ENCODE measurements at regions not wholly inside any gene's neighbourhood (a gene's known extent, or its start where the extent isn't known, plus 50 kb on each side); places are given as distances from the start of the nearest gene placed in this dataset.

DNA sequence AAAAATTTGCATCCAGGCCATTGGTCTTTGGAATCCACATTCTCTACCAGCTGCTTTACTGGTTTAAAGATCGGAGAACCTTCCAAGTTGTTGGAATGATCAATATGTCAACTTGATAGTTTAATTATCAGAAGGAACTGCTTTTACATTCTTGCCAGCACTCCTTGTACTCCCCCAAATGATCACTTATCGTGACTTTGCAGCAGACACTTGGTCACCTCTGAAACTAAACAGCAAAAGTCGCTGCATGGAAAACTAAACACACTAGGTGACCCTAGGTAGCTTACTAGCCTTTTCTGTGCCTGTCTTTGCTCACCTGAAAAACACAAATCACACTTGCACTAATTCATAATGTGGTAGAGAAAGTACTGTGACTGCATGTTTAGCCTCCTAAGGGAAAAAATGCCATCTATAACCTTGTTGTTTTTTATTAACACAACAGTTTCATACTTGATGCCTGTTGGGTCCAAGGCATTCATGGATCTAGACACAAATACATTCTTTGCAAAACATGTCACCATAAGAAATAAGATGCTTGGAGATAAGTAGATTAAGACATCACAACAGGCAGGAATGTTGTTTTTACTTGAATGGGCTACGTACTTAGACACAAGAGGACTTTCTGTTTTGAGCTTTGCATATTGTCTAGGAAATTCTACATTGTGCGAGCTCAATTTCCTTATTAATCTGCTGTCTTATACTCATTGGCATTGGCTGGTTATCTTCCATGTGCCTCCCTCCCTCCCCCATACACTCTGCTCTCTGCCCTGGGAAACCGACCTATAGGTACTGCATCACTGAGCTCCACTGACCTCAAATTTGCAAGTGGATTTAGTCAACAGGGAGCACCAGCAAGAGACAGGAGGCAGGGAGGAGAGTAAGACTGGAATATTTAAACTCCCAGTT, 219.1 kb upstream of the STK17B start:
- H3K9me3 ChIP-seq (ENCODE audit: low read depth, low read length), result no peaks in the 10 kb centered on the region
- no peak overlapping the region for H3K4me3 ChIP-seq (ENCODE audit: low read length)
- no peaks in the 10 kb centered on the region for H3K4me1 ChIP-seq (ENCODE audit: insufficient read depth, low read length)
- H3K27me3 ChIP-seq (ENCODE audit: insufficient read depth, low read length), result no peaks in the 10 kb centered on the region

- no peak overlapping the region for H3K4me3 ChIP-seq (ENCODE audit: low read length)
- no peaks in the 10 kb centered on the region for H3K4me1 ChIP-seq (ENCODE audit: insufficient read depth, low read length)
- H3K27me3 ChIP-seq (ENCODE audit: insufficient read depth, low read length), result no peaks in the 10 kb centered on the region
- H3K9me3 ChIP-seq (ENCODE audit: low read depth, low read length), result no peaks in the 10 kb centered on the region
Observed at GRCh38 chr2:196391149-196391479, 219.7 kb upstream of the STK17B start.

- Histone ChIP-seq H3K4me3 (ENCODE audit: low read length) (no peak overlapping the region), H3K27me3 (ENCODE audit: insufficient read depth, low read length) (no peaks in the 10 kb centered on the region), H3K9me3 (ENCODE audit: low read depth, low read length) (no peaks in the 10 kb centered on the region)
Observed at GRCh38 chr2:196399096-196399495, 227.7 kb upstream of the STK17B start.

DNA sequence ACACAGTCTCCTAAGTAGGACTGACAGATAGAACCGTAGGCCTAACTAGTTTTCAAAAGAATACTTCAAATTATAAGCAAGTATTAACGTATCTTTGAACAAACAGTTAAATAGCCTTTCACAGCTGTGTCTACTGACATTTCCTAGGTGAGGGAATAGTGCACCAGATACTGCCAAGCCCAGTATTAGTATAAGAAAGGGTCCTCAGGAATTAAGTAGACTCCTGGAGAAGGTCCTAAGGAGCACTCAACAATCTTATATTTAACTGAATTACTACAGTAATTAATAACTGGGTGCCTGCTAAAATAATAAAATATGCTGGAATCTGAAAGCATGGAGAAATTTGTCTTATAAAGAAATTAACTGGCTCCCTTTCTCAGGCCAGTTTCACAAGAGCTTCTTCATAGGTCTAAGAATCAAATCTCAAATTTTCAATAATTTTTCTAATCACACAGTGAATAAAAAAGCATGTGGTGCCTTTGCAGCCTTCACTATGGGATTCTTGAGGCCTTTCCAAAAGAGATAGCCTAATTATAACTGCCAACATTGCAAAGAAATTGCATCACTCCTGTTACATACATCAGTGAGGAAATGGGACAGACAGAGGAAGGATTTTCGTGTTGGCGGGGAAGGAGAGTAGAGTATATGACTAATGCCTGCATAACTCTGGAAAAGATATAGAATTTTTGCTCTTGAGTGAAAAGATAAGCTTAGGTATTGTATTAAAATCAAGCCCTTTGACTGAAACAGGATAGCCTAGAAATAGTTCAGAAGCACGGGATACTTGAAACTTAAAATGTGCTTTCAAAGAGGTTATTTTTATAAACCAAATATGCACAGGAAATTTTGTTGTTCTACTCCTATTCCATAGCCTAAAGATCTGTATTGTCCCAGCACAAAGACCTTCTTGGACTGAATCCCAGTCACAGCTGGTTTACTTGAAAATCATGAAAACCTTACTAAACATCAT, 228.6 kb upstream of the STK17B start:
- Histone ChIP-seq H3K9me3 (ENCODE audit: low read depth, low read length) (no peaks in the 10 kb centered on the region), H3K27me3 (ENCODE audit: insufficient read depth, low read length) (no peaks in the 10 kb centered on the region), H3K4me1 (ENCODE audit: insufficient read depth, low read length) (no peaks in the 10 kb centered on the region), H3K4me3 (ENCODE audit: low read length) (no peak overlapping the region)

More at GRCh38 chr2:196399096-196399495, 227.7 kb upstream of the STK17B start:
- no peaks in the 10 kb centered on the region for H3K4me1 ChIP-seq (ENCODE audit: insufficient read depth, low read length)

- Histone ChIP-seq H3K4me3 (ENCODE audit: low read length) (no peak overlapping the region), H3K27me3 (ENCODE audit: insufficient read depth, low read length) (no peaks in the 10 kb centered on the region), H3K9me3 (ENCODE audit: low read depth, low read length) (no peaks in the 10 kb centered on the region), H3K4me1 (ENCODE audit: insufficient read depth, low read length) (no peaks in the 10 kb centered on the region)
Observed at GRCh38 chr2:196403471-196403870, 232.1 kb upstream of the STK17B start.

DNA sequence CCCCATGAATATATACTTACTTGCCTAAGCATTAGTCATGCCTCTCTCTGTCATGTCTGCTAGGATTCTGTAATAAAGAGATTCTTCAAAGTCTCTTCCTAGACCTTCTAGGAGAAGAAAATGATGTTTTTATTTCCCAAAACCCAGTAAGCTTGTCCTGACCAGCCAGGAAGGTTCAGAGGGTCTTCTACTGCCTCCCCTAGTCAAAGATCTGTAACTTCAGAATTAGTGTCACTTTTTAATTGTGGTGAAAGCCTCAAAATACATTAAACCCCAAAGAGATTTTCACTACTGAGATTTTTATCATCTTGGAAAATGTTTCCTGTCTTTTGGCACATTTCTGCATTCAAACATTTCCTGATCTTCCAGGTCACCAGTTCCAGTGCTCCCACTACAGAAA, 232.9 kb upstream of the STK17B start:
- Histone ChIP-seq H3K27me3 (ENCODE audit: insufficient read depth, low read length) (no peaks in the 10 kb centered on the region), H3K4me1 (ENCODE audit: insufficient read depth, low read length) (no peaks in the 10 kb centered on the region), H3K9me3 (ENCODE audit: low read depth, low read length) (no peaks in the 10 kb centered on the region), H3K4me3 (ENCODE audit: low read length) (no peak overlapping the region)

DNA sequence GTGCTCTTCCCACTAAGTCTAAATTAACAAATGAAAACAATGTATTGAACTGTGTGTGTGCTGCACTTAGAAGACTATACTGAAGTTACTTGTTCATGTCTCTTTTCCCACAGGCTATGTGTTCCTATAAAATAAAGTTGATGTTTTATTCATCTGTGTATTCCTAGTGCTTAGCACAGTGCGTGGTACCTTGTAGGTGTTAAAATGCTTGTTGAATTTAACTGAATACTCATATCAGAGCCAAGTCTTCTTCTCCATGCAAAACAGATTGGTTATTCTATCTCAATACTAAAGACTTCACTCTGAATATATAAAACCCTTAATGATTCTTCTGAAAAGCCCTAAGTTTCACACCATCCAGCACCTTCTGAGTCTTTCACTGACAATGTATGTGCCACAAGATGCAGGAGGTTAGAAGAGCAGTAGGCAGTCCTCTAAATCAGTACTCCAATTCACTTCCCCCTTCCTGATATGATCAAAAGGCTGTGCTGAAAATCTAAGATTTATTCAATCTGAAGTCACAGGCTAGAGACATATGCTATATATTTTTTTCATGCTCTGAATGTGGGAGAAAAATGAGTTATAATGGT, 231.7 kb upstream of the CCDC150 start:
- no peaks in the 10 kb centered on the region for H3K4me1 ChIP-seq (ENCODE audit: insufficient read depth, low read length)
- no peaks in the 10 kb centered on the region for H3K9me3 ChIP-seq (ENCODE audit: low read depth, low read length)
- no peaks in the 10 kb centered on the region for H3K27me3 ChIP-seq (ENCODE audit: insufficient read depth, low read length)
- no peak overlapping the region for H3K4me3 ChIP-seq (ENCODE audit: low read length)

DNA sequence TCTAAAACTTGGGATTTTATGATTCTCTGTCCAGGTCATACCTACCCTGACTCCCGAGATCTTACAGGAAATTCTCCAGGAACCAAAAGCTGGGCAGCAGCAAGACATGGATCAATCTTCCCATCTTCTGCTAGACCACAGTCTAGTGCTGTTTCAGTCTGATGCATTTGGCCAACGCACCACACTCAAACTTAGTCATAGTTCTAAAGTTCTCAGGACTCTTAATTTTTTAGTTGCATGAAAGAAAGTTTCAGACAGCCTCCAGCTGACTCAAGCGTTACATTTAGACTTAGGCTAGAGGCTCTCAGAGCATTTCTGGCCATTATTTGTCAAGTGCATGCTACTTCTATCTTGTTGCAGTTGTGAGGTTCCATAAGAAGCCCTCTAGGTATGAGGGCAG, 230.1 kb upstream of the CCDC150 start:
- no peak overlapping the region for H3K4me3 ChIP-seq (ENCODE audit: low read length)
- H3K27me3 ChIP-seq (ENCODE audit: insufficient read depth, low read length), result no peaks in the 10 kb centered on the region
- no peaks in the 10 kb centered on the region for H3K9me3 ChIP-seq (ENCODE audit: low read depth, low read length)
- no peaks in the 10 kb centered on the region for H3K4me1 ChIP-seq (ENCODE audit: insufficient read depth, low read length)

DNA sequence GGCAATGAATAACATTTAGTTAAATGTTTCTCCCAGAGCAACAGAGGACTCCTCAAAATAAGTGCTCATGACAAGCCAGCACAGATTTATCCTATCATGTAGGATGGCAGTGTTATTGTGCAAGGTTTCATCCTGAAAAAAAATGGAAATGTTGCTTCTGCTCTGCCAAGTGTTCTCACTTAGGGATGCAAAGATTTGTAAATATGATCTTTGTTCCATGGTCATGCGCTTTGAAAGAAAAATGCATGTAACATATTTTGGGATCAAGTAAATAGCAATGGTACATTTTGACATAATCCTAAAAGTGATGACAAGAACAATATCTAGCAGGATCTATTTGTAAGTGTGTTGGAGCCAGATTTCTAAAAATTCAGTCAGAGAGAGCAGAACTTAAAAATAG, 229.5 kb upstream of the CCDC150 start:
- no peaks in the 10 kb centered on the region for H3K9me3 ChIP-seq (ENCODE audit: low read depth, low read length)
- H3K4me3 ChIP-seq (ENCODE audit: low read length), result no peak overlapping the region
- no peaks in the 10 kb centered on the region for H3K27me3 ChIP-seq (ENCODE audit: insufficient read depth, low read length)
- no peaks in the 10 kb centered on the region for H3K4me1 ChIP-seq (ENCODE audit: insufficient read depth, low read length)

DNA sequence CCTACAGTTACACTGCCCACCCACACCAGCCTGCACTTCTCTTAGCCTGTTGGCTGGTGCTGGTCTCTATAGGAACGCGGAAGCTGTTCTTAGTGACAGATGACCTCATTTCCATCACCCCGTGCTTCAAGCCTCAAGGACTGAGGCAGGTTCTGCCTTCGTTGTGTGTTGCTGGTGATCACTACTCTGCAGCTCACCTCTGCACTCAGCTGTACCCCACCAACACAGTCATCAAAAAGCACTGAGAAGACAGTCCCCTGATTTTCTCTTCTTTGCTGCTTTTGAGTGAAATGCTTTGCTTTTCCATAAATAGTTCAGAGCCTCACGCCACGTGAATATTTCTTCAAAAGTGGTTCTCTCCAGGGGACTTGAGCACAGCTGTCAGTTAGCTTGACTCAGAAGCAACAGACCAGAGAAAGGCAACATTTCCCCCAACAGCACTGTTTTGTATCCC, 225.7 kb upstream of the CCDC150 start:
- H3K4me1 ChIP-seq (ENCODE audit: insufficient read depth, low read length), result no peaks in the 10 kb centered on the region
- H3K4me3 ChIP-seq (ENCODE audit: low read length), result no peak overlapping the region
- no peaks in the 10 kb centered on the region for H3K9me3 ChIP-seq (ENCODE audit: low read depth, low read length)
- no peaks in the 10 kb centered on the region for H3K27me3 ChIP-seq (ENCODE audit: insufficient read depth, low read length)

DNA sequence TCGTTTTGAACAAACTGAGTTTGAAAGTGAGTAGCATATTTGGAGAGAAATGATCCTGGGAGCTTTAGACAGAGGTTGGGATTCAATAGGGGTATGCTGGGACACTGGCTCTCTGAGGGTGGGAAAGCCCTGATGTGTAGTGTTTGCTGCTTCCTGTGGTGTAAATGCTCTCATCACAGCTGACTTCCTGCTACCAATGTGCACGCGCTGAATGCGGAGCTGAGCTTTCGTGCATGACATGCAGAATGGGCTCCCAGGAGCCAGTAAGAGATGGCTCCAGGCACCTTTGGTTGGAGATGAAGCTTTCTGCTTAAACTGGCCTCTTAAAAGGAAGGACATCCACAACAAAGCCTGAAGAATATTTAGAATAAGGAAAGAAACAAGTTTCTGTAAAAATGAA, 224.1 kb upstream of the CCDC150 start:
- no peaks in the 10 kb centered on the region for H3K9me3 ChIP-seq (ENCODE audit: low read depth, low read length)
- no peak overlapping the region for H3K4me3 ChIP-seq (ENCODE audit: low read length)
- no peaks in the 10 kb centered on the region for H3K27me3 ChIP-seq (ENCODE audit: insufficient read depth, low read length)
- no peaks in the 10 kb centered on the region for H3K4me1 ChIP-seq (ENCODE audit: insufficient read depth, low read length)

GRCh38 chr2:196420143-196420542, 219.4 kb upstream of the CCDC150 start:
- Histone ChIP-seq H3K9me3 (ENCODE audit: low read depth, low read length) (no peaks in the 10 kb centered on the region), H3K4me1 (ENCODE audit: insufficient read depth, low read length) (no peaks in the 10 kb centered on the region), H3K4me3 (ENCODE audit: low read length) (no peak overlapping the region), H3K27me3 (ENCODE audit: insufficient read depth, low read length) (no peaks in the 10 kb centered on the region)

GRCh38 chr2:196421880-196422279, 217.6 kb upstream of the CCDC150 start:
- Histone ChIP-seq H3K27me3 (ENCODE audit: insufficient read depth, low read length) (no peaks in the 10 kb centered on the region), H3K9me3 (ENCODE audit: low read depth, low read length) (no peaks in the 10 kb centered on the region), H3K4me3 (ENCODE audit: low read length) (no peak overlapping the region), H3K4me1 (ENCODE audit: insufficient read depth, low read length) (no peaks in the 10 kb centered on the region)

DNA sequence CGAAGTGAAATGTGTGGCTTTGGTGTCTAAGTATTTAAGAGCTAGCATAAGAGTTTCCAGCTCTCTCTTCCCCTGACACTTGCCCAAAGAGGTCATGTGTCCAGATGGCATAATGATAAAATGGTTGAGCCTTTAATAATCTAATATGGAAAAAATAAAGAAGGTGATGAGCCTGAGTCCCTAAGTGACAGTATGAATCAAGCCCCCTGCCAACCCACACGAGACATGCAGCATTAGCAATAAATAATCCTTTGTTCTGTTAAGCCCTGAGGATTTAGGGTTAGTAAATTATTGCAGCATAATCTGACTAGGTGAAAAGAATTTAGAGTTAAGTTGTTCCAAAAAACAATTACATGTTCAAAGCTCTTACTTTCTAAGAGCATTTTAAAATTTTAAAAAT, 217.2 kb upstream of the CCDC150 start:
- H3K27me3 ChIP-seq (ENCODE audit: insufficient read depth, low read length), result no peaks in the 10 kb centered on the region
- H3K4me1 ChIP-seq (ENCODE audit: insufficient read depth, low read length), result no peaks in the 10 kb centered on the region
- H3K4me3 ChIP-seq (ENCODE audit: low read length), result no peak overlapping the region
- no peaks in the 10 kb centered on the region for H3K9me3 ChIP-seq (ENCODE audit: low read depth, low read length)

DNA sequence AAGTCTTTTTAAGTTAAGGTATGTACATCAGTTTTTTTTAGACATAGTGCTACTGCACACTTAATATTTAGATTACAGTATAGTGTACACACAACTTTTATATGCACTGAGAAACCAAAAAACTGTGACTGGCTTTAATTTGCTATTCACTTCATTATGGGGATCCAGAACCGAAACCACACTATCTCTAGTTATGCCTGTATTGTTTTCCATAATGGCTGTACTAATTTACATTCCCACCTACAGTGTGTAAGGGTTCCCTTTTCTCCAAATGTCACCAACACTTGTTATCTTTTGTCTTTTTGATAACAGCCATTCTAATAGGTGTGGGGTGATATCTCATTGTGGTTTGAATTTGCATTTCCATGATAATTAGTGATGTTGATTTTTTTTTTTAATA, 213.4 kb upstream of the CCDC150 start:
- Histone ChIP-seq H3K9me3 (ENCODE audit: low read depth, low read length) (no peaks in the 10 kb centered on the region), H3K27me3 (ENCODE audit: insufficient read depth, low read length) (no peaks in the 10 kb centered on the region), H3K4me3 (ENCODE audit: low read length) (no peak overlapping the region), H3K4me1 (ENCODE audit: insufficient read depth, low read length) (peaks cover 8% of the 10 kb centered on the region)

Data from mononuclear cell (primary cell).